ENCODE measurements at regions not wholly inside any gene's neighbourhood (a gene's known extent, or its start where the extent isn't known, plus 50 kb on each side); places are given as distances from the start of the nearest gene placed in this dataset.
A peak's percentile ranks its signal among the peaks of the same experiment; 100 is the strongest.

DNA sequence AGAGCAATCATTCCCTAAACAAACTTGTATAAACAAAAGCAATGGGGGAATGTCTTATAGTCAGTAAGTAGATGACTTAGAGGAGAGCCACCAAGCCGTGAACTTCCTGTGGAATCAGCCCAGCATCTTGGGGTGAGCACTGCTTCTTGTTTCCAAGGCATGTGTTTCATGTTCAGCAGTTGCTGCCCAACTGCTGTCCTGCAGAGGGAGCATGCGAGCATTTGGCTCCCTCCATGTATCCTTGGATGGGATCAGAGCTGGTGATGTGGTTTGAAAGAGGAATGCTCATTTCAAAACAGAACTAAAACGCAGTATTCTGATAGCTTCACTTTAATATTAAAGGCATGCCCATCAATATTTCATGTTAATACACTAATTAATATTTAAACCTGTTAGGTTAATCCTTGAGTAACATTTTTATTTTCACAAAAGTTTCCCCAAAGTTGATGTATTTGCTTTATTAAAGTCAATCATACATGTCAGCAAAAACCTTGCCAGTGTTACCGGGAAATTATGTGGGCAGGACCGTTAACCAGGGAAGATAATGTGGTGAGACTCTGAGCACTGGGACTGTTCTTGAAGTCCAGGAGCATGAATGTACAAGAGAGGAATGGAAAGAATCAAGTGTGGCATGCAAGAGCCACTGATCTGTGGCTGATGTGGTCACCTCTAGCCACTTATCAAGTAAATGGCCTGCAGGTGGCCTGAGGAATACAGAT, 172.1 kb upstream of the GGTLC1 start:
- Mint-ChIP-seq H3K27ac (peak overlapping the region in 3 of 6 donors; percentile 26 to 90 (median 63)), H3K4me1 (peaks cover 34 to 38% of the 10 kb centered on the region in 2 donors), H3K36me3 (no peaks in the 10 kb centered on the region), H3K27me3 (ENCODE audit: low read depth in 3 of 3) (peaks cover 3% of the 10 kb centered on the region in 3 donors), H3K4me3 (no peak overlapping the region), H3K9me3 (no peaks in the 10 kb centered on the region)
- peak in 2 of 3 donors; percentile 17 to 23 for DNase-seq

DNA sequence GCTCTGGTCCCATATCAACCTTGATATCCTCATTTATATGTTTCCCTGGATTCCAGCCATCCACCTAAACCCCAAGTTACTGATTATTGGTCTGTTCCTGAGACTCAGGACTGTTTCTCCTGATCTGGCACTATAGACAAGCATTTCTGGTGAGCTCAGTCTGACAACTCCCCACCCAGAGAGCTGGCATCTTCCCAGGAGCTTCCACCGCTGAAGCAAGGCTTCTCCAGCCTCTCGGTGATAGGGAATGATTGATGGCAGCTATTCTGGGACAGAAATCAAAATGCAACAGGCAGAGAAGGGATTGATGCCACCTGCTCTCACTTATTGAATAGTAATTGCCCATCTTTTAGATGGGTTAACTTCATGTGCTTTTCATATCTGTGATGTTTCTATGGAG, 169.7 kb upstream of the GGTLC1 start:
- H3K27ac Mint-ChIP-seq: peak overlapping the region; percentile 90 to 98 (median 94)
- H3K36me3 Mint-ChIP-seq: no peaks in the 10 kb centered on the region

DNA sequence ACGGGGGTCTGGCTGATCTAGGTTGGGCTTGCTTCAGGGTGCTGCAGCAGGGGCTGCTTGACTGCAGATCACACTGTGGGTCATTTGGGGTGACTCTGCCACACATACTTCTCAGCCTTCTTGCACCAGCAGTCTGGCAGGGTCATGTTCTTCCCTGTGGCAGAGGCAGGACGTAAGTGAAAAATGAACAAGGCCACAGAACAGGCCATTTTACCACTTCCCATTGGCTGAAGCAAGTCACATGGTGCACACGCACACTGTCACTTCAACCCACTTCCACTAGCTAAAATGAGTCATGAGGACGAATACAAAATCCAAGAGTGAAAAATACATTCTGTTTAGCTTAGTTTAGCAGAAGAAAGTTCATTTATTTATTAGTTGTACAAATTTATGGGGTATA, 168.6 kb upstream of the GGTLC1 start:
- peak; percentile 83 to 89 (median 85) for DNase-seq
- Mint-ChIP-seq H3K4me1 (peaks cover 42 to 43% of the 10 kb centered on the region in 2 donors), H3K27me3 (ENCODE audit: low read depth in 3 of 3) (peaks cover 3 to 8% (median 3%) of the 10 kb centered on the region in 3 donors), H3K36me3 (no peaks in the 10 kb centered on the region), H3K27ac (peak overlapping the region; percentile 90 to 98 (median 94)), H3K9me3 (no peaks in the 10 kb centered on the region), H3K4me3 (peak overlapping the region in 4 of 5 donors; percentile 40 to 71 (median 52))

More for the DNA sequence above, 169.7 kb upstream of the GGTLC1 start:
- peaks cover 3 to 8% (median 3%) of the 10 kb centered on the region in 3 donors for H3K27me3 Mint-ChIP-seq (ENCODE audit: low read depth in 3 of 3)
- H3K9me3 Mint-ChIP-seq: no peaks in the 10 kb centered on the region
- no peak overlapping the region for H3K4me3 Mint-ChIP-seq
- peaks cover 38 to 41% of the 10 kb centered on the region in 2 donors for H3K4me1 Mint-ChIP-seq
- no peak for DNase-seq

DNA sequence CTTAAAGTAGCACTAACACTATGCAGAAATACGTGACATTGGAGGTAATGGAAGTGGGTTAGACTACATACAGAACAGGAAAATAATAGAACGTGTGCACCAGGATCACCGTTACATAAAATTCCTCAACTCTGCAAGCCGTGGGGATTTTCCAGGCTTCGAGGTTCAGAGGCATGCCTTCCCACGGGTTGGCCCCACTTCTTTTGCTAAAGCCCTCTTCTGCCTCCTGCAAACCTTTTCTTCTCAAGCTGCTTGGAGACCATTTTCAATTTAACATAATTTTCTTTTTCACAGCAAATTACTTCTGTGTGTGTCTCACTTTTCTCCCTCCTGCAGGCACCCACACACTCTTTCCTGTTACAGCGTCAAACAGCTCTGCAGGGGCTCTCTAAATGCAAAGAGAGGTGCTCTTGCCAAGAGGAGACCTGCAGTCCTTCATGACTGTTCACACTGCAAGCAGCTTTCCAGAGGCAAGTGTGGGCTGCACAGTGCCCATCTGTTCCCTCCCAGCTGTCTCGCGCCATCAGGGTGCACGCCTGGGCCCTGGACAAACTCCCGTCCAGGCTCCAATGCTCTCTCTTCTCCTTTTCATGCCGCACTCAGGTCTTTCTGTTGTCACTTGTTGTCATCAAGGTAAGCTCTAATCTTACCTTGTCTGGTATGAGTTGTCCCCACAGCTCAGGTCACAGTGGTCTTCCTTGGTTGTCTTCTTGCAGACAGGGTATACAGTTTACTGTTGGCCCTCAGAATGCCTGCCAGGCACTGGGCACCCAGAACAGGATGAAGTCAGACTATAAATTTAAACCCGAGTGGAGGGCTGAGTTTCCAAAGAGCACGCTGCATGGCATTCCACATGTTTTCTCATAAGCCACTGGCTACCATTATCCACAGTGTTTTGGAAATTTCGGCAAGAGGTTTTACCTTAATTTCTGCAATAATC, 164.8 kb upstream of the GGTLC1 start:
- H3K27ac Mint-ChIP-seq: peak overlapping the region in 3 of 6 donors; percentile 62 to 78 (median 70)
- H3K4me3 Mint-ChIP-seq: peak overlapping the region in 2 of 5 donors; percentile 7 to 41
- no peak for DNase-seq
- peaks cover 46 to 48% of the 10 kb centered on the region in 2 donors for H3K4me1 Mint-ChIP-seq
- peaks cover 9 to 18% (median 11%) of the 10 kb centered on the region in 3 donors for H3K27me3 Mint-ChIP-seq (ENCODE audit: low read depth in 3 of 3)
- no peaks in the 10 kb centered on the region for H3K9me3 Mint-ChIP-seq
- H3K36me3 Mint-ChIP-seq: no peaks in the 10 kb centered on the region

DNA sequence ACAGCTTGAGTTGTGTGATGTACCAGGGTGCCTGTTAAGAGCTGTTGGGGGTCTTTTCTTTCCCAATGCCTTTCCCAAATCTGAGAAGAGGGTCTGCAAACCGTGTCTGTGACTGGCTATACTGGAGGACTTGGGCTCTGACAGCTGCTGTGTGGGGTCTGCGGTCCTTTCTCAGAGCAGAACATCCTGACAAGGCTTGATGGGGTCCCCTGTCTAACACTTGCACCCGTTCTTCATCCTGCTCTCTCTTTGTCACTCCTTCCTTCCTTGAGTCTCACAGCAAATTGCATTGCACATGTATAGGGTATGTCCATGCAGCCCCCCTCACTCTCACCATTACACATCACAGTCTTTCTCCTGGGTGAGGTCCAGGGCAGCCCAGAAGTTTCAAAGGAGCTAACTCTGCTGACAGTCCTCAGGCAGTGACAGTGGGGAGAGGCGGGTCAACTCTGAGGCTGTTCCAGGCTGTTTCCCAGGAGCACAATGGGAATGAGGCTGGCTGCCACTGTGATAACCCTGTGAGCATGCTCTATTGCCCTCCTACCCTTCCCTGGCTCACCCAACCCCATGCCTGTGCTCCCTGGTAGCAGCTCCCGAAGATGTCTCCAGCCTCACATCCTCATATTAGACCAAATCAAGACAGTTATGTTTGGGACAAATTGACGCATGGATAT, 163.2 kb upstream of the GGTLC1 start:
- H3K4me1 Mint-ChIP-seq: peaks cover 46% of the 10 kb centered on the region in 2 donors
- H3K27ac Mint-ChIP-seq: peak overlapping the region in 4 of 6 donors; percentile 30 to 98 (median 54)
- no peak overlapping the region for H3K4me3 Mint-ChIP-seq
- no peaks in the 10 kb centered on the region for H3K36me3 Mint-ChIP-seq
- DNase-seq: no peak
- H3K27me3 Mint-ChIP-seq (ENCODE audit: low read depth in 3 of 3): peaks cover 8 to 24% (median 10%) of the 10 kb centered on the region in 3 donors
- H3K9me3 Mint-ChIP-seq: no peaks in the 10 kb centered on the region

DNA sequence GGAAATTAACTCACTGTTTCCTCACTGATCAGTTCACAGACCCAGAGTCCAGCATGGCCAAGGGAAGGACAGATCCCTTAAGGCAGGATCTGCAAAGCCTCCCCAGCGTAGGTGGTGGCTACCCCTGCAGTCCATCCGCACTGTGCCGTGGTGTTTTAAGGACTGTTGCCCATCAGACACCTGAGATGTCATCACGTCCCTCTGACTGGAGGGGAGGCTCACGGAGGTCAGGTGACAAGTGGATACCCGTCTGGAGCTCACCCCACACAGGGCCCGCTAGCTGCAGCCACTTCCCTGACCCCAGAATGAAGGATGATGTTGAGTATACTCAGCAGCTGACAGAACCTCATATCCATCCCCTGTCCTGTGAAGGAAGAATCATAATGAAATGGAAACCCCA, 161.8 kb upstream of the GGTLC1 start:
- no peak for DNase-seq
- peaks cover 10 to 24% (median 11%) of the 10 kb centered on the region in 3 donors for H3K27me3 Mint-ChIP-seq (ENCODE audit: low read depth in 3 of 3)
- H3K4me3 Mint-ChIP-seq: no peak overlapping the region
- no peaks in the 10 kb centered on the region for H3K36me3 Mint-ChIP-seq
- H3K9me3 Mint-ChIP-seq: no peaks in the 10 kb centered on the region
- peaks cover 50 to 52% of the 10 kb centered on the region in 2 donors for H3K4me1 Mint-ChIP-seq
- H3K27ac Mint-ChIP-seq: peak overlapping the region in 4 of 6 donors; percentile 2 to 99 (median 68)

DNA sequence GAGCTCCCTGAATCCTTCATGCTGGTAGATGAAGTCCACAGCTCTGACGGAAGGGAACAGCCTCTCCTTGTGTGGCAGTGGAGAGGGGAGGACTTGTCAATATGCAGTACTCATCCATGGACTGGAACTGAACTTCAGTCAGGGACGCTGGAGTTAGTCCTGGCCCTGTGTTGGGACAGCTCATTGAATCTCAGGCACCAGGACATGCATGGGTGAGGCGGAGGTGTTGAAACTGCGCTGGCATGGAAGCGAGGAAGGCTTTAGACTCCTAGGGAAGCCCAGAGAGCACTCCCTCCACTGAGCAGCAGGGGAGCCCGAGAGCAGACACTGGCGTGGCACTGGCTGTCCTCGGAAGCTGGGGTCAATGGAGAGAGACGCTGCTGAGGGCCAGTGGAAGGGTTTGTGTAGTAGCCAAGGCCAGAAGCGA, 161.3 kb upstream of the GGTLC1 start:
- Mint-ChIP-seq H3K36me3 (no peaks in the 10 kb centered on the region), H3K27me3 (ENCODE audit: low read depth in 3 of 3) (peaks cover 10 to 24% (median 14%) of the 10 kb centered on the region in 3 donors), H3K4me3 (no peak overlapping the region), H3K27ac (peak overlapping the region; percentile 37 to 99 (median 97)), H3K9me3 (no peaks in the 10 kb centered on the region), H3K4me1 (peaks cover 55 to 57% of the 10 kb centered on the region in 2 donors)
- DNase-seq: no peak

DNA sequence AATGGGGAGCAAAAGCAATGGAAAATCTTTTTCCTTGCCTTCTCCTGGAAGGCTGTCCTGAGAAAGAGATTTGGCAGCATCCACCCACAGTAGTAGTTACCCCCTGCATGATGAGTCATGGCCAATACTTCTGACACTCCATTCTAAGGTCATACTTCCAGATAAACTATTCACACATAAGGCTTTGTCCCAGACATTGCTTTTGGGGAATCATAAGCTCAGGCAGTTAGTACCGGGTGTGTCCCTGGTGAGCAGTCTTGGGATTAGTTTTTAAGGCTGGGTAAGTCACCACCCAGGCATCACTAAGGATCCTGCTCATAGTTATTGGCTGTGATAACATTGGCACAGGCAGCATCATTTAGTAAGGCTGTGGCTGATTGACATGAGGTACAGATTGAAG, 160.6 kb upstream of the GGTLC1 start:
- peak overlapping the region; percentile 95 to 99 (median 98) for H3K27ac Mint-ChIP-seq
- peak overlapping the region in 3 of 5 donors; percentile 18 to 64 (median 31) for H3K4me3 Mint-ChIP-seq
- peaks cover 10 to 26% (median 14%) of the 10 kb centered on the region in 3 donors for H3K27me3 Mint-ChIP-seq (ENCODE audit: low read depth in 3 of 3)
- peaks cover 62 to 64% of the 10 kb centered on the region in 2 donors for H3K4me1 Mint-ChIP-seq
- no peaks in the 10 kb centered on the region for H3K36me3 Mint-ChIP-seq
- no peaks in the 10 kb centered on the region for H3K9me3 Mint-ChIP-seq
- DNase-seq: no peak

DNA sequence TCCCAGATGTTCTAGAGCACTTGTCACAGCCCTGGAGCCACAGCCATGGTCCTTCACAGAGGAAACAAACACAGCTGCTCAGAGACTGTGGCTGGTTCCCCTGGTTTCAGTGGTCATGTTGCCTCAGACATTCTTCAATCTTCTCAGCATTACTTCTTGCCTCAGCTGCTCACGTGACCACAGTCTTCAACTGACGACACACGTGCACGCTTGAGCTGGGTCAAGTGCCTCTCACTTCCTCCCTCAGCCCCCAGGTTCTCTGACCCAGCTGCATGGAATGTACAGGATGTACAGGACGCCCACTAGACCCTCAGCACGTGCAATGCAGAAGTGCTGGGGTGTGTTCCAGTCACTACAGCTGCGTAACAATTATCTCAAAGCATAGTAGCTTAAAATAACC, 159.8 kb upstream of the GGTLC1 start:
- Mint-ChIP-seq H3K4me1 (peaks cover 68 to 70% of the 10 kb centered on the region in 2 donors), H3K9me3 (no peaks in the 10 kb centered on the region), H3K4me3 (peak overlapping the region; percentile 48 to 81 (median 74)), H3K27me3 (ENCODE audit: low read depth in 3 of 3) (peaks cover 10 to 25% (median 14%) of the 10 kb centered on the region in 3 donors), H3K36me3 (no peaks in the 10 kb centered on the region), H3K27ac (peak overlapping the region; percentile 95 to 99 (median 98))
- peak; percentile 81 to 87 (median 86) for DNase-seq

DNA sequence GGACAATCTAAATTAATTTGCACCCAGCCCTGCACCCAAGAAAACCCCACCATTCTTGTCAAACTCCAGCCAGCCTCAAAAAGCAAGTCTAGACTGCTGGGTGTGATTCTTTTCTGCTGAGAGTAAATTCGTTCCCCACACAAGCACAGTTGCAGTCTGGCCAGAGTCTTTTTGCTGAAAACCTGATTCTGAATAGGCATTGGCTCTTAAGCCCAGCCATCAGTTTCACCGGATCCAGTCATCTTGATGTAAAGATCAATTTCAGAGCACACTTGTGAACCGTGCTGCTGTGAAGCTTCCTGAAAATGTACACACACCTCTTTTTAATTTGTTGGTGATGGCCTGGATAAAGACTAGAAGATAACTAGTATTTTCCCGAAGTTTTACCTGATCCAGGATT, 159.4 kb upstream of the GGTLC1 start:
- DNase-seq: peak in 1 of 3 donors; percentile 52
- Mint-ChIP-seq H3K4me1 (peaks cover 68 to 70% of the 10 kb centered on the region in 2 donors), H3K36me3 (no peaks in the 10 kb centered on the region), H3K27me3 (ENCODE audit: low read depth in 3 of 3) (peaks cover 10 to 25% (median 14%) of the 10 kb centered on the region in 3 donors), H3K27ac (peak overlapping the region; percentile 95 to 99 (median 98)), H3K9me3 (no peaks in the 10 kb centered on the region), H3K4me3 (peak overlapping the region; percentile 48 to 81 (median 74))

DNA sequence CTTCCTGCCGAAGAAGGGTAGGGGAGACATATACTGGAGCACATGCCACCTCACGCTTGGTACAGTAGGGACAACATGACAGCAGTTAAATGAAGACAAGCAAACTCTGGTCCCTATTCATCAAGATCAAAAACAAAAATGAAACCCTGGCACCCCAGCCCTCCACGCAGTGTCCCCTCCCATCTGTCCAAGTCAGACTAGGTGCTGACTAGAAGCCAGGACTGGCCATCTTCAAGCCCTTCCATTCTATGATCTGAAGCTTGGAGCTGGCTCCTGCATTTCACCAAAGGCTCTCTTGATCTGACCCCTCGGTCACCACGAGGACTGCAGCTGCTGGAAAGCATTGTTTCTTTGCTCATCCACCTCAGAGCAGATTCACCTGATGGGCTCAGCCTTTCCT, 158.9 kb upstream of the GGTLC1 start:
- peaks cover 70 to 72% of the 10 kb centered on the region in 2 donors for H3K4me1 Mint-ChIP-seq

DNA sequence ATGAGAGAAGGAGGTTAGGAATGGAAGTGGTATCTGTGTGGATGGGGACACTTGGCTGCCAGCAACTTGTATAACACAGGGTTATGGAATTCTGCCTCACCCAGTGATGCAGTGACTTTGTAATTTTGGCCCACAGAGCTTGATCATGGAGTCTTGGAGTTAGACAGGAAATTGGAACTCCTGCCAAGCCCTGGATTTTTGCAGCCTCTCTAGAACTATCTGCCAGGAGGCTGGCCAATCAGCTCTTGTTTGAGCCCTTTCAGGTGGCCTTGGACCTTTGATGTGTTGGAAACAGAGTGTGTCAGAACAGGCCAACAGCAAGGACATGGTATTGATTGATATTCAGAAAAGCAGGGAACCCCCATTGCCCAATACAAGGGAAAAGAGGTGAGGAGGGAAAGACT, 157.7 kb upstream of the GGTLC1 start:
- Mint-ChIP-seq H3K27me3 (ENCODE audit: low read depth in 3 of 3) (peaks cover 10 to 21% (median 14%) of the 10 kb centered on the region in 3 donors), H3K36me3 (no peaks in the 10 kb centered on the region), H3K4me3 (peak overlapping the region; percentile 26 to 84 (median 78)), H3K4me1 (peaks cover 73 to 78% of the 10 kb centered on the region in 2 donors), H3K9me3 (peaks cover 0 to 2% (median 0%) of the 10 kb centered on the region in 6 donors), H3K27ac (peak overlapping the region; percentile 68 to 99 (median 86))
- no peak for DNase-seq

More for the DNA sequence above, 158.9 kb upstream of the GGTLC1 start:
- H3K27ac Mint-ChIP-seq: peak overlapping the region; percentile 95 to 99 (median 98)
- no peaks in the 10 kb centered on the region for H3K36me3 Mint-ChIP-seq
- peaks cover 10 to 25% (median 14%) of the 10 kb centered on the region in 3 donors for H3K27me3 Mint-ChIP-seq (ENCODE audit: low read depth in 3 of 3)
- H3K9me3 Mint-ChIP-seq: no peaks in the 10 kb centered on the region
- H3K4me3 Mint-ChIP-seq: peak overlapping the region; percentile 48 to 81 (median 74)
- DNase-seq: no peak

DNA sequence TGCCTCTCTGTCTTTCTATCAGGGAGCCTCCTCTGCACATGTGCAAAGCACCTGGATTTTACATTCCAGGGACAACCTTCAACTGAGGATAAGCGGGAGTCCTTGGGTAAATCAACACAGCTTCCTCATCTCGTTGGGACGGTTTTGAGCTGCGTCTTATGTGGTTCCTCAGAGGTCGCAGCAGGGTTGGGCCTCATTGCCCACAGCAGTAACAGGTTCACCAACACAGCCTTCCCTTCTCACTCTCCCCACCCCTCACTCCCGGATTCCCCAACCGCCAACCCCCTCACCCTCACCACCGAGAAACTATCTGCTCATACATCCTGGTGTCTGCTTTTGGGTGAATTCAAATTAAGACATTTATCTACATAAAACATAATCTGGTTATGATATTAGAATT, 155.8 kb upstream of the GGTLC1 start:
- Mint-ChIP-seq H3K27me3 (ENCODE audit: low read depth in 3 of 3) (peaks cover 7 to 19% (median 14%) of the 10 kb centered on the region in 3 donors), H3K36me3 (no peaks in the 10 kb centered on the region), H3K4me1 (peaks cover 69 to 73% of the 10 kb centered on the region in 2 donors), H3K4me3 (peak overlapping the region; percentile 42 to 84 (median 78)), H3K27ac (peak overlapping the region; percentile 68 to 98 (median 78)), H3K9me3 (peaks cover 0 to 3% (median 0%) of the 10 kb centered on the region in 6 donors)
- DNase-seq: peak; percentile 44 to 58 (median 57)
